ENCODE measurements at regions not wholly inside any gene's neighbourhood (a gene's known extent, or its start where the extent isn't known, plus 50 kb on each side); places are given as distances from the start of the nearest gene placed in this dataset.
"Not testable (repeated sequence)": the region's sequence is repeated elsewhere in the genome, so short reads cannot be mapped to it uniquely, and the experiment has no call there.

DNA sequence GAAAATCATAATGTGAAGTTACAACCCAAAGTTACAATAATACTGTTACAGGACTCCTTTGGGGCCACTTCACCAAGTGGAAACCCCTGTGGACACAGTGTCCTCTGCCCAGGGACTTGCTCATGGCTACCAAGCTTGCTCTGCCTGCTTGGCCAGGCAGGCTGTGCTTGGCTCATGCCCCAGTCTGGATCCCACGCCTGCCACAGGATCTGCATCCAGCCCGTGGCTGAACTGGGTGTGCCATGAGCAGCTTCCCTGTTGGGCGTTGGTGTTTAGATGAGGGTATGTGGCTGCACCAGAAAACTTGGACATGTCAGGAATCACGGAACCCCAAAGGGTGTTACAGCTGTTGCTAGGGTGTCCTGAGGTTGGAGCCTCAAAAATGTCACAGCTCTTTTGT is 820.9 kb downstream of the SLC6A15 start:
- DNase-seq (ENCODE audit: low read depth in 4 of 4, low spot score in 2 of 4), result no peak

DNA sequence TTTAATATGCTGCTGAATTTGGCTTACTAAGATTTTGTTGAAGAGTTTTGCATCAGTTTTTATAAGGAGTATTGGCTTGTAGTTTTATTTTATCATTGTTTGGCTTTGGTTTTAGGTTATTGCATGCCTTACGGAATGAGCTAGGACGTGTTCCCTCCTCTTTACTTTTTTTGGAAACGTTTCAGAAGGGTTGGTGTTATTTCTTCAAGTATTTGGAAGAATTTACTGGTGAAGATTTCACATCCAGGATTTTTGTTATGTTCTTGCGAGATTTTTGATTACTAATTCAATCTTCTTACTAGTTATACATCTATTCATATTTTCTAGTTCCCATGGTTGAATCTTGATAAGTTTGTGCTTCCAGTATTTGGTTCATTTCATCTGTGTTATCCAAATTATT is 823.2 kb downstream of the SLC6A15 start:
- DNase-seq (ENCODE audit: low read depth in 4 of 4, low spot score in 2 of 4), result no peak

DNA sequence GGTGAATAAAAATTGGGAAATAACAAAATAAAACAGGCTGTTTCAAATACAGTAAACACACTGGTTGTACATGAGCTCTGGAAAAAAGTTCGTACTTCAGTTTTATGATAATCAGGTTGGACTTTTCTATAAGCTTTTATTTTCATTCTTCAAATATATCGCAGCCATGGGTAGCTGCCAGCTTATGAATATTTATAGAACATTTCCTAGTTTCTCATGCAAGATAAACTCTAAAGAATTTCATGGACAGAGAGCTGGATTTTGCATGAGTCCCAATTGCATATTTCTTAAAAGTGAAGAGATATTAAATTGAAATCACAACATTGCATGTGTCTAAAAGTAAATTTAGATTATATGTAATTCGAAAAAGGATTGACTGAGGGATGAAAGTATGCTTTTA is 827.6 kb downstream of the SLC6A15 start:
- no peak for DNase-seq (ENCODE audit: low read depth in 4 of 4, low spot score in 2 of 4)

DNA sequence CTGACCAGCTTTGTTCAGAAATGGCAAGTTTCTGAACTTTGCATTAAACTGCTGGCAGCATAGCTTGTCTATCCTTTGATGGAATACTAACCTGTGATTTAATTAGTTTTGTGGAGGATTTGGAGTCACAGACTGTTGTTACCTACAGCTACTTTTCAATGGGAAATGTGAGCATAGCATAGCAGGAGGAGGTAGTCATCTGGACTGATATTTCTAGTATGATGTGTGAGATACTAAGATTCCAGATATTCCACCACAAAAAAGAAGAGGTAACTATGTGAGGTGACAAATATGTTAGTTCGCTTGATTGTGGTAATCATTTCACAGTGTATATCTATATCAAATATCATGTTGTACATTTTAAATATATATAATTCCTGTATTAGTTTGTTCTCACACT is 833.0 kb downstream of the SLC6A15 start:
- DNase-seq (ENCODE audit: low read depth in 4 of 4, low spot score in 2 of 4), result no peak

DNA sequence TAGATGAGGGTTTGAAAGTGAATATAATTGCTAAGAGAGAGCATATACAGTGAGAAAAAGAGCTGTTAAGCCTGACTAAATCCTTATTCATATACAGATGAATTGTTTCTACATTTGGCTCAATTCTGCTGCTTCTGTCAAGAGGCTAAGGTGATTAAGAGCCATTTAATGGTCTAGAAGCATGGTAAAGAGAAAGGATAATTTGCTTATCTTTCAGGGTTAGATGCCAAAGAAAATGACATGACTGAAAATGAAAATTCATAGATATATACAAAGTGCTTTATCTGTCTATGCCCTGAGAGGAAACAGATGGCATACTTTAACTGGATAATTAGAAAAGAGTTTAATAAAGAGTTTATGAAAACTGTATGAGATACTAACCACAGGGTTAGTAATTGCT is 834.9 kb downstream of the SLC6A15 start:
- no peak for DNase-seq (ENCODE audit: low read depth in 4 of 4, low spot score in 2 of 4)

DNA sequence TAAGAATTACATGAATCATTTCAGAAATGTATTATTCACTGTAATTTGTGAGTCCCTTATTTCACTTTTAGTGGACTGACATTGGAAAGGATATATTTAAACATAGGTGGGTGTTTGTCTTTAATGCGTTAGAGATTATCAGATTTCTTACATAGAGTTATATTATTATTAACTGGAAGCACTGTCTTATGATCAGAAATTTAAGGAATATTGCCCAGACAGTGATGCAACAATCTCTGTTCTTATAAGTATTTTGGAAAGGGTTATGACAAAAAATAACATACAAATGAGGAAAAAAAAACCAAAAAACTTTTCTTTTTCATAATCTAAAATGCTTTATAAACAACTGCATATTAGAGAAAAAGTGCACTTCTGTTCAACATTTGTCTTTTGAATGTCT is 836.6 kb downstream of the SLC6A15 start:
- DNase-seq (ENCODE audit: low read depth in 4 of 4, low spot score in 2 of 4), result no peak

DNA sequence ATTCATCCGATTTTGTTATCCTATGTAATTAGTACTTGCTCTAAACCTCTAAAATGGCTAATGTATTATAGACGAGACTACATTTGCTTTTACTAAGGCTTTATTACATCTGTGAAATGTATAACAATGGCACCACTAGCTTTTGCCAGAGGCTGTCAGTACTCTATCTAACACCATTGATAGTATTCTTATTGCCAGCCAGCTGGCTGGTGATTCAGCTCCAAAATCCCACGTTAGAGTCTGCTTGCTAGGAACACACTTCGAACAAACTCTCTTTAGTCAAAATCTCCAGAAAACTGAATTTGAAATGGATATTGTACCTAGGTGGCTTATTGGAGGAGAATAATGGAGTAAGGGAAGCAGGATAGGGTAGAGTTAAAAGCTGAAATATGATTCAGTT is 839.2 kb downstream of the SLC6A15 start:
- no peak for DNase-seq (ENCODE audit: low read depth in 4 of 4, low spot score in 2 of 4)

DNA sequence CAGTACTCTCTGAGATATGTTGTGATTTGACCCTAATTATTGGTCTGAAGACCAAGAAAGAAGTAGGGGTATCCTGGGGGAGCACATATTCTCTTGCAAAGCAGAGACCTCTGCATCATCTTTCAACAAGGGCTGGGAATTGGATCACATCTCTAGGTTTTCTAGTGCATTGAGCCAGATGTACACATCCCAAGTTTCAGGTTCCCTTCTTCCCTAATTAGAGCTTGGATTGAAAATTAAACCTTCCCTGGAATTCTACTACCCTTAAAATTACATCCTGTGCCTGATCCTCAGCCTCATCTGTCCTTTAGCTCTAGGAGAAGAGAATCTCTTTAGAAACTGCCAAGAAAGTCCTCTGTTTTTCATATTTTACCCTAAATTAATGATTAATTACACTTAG is 839.6 kb downstream of the SLC6A15 start:
- no peak for DNase-seq (ENCODE audit: low read depth in 4 of 4, low spot score in 2 of 4)

DNA sequence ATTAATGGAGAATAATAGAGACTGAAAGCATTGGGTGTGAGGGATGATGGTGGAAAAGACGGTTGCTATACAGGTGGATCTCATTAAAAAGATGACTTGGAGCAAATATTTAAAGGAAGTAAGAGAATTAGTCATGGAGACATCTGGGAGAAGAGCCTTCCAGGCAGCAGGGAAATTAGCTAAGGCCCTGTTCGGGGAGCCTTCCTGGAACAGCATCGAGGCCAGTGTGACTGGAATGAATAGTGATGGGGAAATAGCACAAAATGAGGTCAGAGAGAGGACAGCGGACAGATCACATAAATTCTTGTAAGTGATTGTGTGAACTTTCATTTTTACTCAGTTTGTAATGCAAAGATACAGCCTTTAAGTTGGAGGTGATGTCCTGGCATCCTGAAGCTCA is 842.3 kb downstream of the SLC6A15 start:
- DNase-seq (ENCODE audit: low read depth in 4 of 4, low spot score in 2 of 4), result no peak

DNA sequence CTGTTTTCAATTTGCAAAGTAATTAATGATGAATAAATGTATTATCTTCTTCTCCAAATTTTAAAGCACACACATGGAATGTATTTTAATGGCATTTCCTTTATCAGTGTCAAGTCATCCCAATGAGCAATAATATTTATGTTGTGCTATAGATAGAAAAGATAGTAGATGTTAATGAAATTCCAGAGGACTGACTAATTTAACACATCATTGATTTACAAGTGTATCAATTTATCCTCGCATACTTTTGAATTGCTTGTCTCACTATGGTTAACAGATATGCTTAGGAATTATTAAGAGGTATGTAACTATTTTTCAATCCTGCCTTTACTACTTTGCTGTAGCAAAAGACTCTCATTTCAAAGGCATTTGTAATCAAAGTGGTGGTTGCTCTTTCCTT is 842.9 kb downstream of the SLC6A15 start:
- DNase-seq (ENCODE audit: low read depth in 4 of 4, low spot score in 2 of 4), result no peak

DNA sequence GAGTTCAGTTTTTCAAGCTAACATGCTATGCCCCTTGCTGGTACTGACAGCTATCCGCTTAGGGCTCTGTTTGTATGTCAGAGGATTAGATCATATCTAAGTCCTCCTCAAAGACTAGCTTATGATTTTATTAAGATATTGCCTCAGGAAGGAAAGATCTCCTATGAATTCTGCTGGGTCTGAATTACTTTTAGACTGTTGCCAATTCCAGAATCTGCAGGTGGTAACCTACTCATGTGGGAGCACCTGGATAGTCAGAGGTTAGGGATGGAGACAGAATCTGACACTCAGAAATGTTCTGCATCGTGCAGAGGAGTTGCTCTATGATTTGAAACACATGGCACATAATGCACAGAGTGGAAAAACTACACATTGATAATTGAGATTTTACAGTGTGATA is 843.4 kb downstream of the SLC6A15 start:
- DNase-seq (ENCODE audit: low read depth in 4 of 4, low spot score in 2 of 4), result no peak

DNA sequence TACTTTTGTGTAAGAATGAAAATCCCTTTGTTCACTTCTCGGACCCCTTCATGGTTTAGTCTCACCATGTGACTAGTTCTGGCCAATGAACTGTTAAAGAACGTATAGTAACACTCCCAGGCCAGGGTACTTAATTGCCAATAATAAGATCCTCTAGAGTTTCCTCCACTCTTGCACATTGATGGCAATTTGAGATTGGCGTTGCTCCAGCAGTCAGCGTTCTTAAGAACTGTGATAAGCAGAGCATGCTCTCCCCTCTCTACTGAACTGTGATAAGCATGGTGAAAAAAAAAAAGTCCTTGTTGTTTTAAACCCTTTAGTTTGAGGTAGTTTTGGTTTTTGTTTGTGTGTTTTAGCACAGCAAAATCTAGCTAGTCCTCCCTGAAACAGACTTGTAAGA is 854.5 kb downstream of the SLC6A15 start:
- no peak for DNase-seq (ENCODE audit: low read depth in 4 of 4, low spot score in 2 of 4)

DNA sequence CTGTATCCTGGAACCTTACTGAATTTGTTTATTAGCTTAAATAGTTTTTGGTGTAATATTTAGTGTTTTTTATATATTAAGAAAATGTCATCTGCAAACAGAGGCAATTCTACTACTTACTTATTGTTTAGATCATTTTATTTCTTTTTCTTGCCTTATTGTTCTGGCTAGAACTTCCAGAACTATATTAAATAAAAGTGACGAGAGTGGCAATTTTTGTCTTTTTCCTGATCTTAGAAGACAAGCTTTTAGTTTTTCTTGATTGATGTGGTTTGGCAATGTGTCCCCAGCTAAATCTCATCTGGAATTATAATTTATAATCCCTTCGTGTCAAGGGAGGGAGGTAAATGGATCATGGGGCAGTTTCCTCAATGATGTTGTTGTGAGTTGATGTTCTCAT is 857.8 kb downstream of the SLC6A15 start:
- no peak for DNase-seq (ENCODE audit: low read depth in 4 of 4, low spot score in 2 of 4)

DNA sequence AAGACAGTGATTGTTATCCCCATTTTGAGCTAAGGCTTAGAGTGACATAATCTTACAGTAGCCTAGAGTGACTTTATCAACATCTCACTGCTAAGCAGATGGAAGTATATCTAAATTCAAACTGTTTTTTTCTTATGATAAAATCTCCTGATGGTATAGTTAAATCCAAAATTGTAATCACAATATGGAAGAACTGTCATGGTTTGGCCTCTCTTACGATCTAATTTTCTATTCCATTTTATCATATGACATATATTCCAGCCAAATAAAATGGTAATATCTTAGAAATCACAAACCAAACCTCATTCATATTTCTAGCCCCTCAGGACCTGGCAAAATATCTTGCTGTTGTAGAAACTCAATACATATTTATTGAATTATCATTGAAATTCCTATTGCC is 864.7 kb downstream of the SLC6A15 start:
- no peak for DNase-seq (ENCODE audit: low read depth in 4 of 4, low spot score in 2 of 4)

DNA sequence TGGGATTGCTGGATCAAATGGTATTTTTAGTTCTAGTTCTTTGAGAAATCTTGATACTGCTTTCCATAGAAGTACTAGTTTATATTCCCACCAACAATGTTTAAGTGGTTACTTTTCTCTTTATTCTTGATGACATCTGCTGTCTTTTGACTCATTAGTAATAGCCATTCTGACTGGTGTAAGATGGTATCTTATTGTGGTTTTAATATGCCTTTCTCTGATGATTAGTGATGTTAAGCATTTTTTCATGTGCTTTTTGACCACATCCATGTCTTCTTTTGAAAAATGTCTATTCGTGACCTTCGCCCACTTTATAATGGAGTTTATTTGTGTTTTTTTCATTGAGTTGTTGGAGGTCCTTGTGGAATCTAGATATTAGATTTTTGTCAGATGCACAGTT is 865.7 kb downstream of the SLC6A15 start:
- DNase-seq (ENCODE audit: low read depth in 4 of 4, low spot score in 2 of 4), result no peak

DNA sequence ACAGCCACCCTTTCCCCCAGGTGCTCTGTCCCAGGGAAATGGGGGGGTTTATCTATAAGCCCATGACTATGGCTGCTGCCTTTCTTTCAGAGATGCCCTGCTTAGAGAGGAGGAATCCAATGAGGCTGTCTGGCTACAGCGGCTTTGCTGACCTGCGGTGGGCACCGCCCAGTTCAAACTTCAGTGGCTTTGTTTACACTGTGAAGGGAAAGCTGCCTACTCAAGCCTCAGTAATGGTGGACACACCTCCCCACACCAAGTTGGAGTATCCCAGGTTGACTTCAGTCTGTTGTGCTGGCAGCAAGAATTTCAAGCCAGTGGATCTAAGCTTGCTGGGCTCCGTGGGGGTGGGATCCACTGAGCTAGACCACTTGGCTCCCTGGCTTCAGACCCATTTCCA is 869.2 kb downstream of the SLC6A15 start:
- no peak for DNase-seq (ENCODE audit: low read depth in 4 of 4, low spot score in 2 of 4)

DNA sequence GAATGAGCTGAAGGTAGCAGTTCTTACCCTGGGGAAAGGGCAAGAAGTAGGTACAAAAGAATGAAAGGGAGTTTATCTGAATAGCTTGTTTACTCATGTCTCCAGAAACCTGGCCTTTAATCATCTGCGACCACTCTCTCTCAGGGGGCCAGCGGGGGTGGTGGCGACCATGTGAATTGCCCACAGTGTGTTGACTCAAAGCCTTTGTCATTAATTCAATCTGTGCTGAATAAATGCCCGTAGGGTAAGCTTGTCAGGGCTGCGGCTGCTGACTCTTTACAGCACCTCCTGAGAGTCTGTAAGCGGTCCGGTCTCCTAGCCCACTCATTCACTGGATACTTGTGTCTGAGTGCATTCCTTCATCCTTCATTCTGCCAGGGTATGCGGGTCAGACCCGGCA is 874.4 kb downstream of the SLC6A15 start:
- DNase-seq (ENCODE audit: low read depth in 4 of 4, low spot score in 2 of 4), result no peak

DNA sequence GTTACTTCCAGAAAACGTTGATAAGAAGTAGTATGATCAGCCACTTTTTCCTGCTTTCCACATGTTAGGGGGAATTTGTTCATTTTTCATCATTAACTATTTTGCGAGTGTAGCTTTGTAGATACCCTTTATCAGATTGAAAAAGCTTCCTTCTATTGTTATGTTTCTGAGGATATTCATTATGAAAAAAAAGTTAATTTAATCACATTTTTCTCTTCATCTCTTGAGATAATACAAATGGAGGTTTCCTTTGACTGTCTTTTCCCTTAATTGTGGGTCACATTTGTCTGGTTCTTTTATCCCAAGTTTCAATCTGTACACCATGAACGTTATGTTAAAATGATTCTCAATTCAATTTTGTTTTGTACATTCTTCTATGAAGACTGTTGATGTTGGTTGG is 875.7 kb downstream of the SLC6A15 start:
- DNase-seq (ENCODE audit: low read depth in 4 of 4, low spot score in 2 of 4), result no peak

DNA sequence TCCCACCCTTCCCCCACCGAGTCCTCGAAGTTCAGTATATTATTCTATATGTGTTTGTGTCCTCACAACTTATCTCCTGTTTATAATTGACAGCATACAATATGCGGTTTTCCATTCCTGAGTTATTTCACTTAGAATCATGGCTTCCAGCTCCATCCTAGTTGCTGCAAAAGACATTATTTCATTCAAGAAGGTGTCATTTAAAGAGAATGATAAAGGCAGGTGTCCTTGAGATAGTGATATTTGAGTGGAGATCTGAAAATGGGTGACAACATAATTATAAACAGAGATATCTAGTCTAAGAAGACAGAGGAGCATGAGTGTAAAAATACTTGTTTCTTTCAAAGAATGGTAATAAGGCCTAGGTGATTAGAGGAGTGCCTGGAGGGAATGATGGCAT is 876.8 kb downstream of the SLC6A15 start:
- no peak for DNase-seq (ENCODE audit: low read depth in 4 of 4, low spot score in 2 of 4)

DNA sequence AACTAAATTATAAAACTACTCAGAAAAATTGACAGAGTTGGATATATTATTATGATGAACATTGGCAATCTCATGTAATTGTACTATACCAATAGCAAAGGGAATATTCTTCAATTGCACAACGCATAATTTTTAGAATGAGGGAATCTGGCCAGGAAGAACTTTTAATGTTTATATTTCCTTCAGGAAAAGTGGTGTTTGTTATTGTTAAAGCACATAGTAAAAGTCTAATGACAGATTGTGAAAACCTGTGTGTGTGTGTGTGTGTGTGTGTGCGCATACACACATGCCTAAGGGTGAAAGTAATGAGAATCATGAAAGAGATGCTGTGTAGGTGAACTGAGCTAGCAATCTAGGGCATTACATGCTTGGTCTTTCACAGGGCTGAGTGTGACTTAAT is 877.7 kb downstream of the SLC6A15 start:
- DNase-seq (ENCODE audit: low read depth in 4 of 4, low spot score in 2 of 4), result no peak

DNA sequence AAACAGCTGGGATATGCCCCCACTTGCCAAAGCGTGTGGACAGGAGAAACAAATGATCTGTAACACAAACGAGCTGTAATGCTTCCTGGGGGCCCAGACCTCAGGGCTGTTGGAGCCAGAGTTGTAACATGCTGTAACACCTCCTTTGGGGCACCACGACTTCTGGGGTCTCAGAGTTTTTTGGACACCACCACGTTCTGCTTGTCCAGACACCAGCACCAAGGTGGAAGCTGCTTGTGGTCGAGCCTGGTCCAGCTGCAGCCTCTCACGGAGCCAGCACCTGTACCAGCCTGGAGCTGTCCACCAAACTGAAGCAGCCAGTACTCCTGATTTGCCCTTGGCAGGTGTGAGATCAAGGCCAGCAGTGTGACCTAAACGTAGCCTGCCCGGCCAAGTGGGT is 879.4 kb downstream of the SLC6A15 start:
- DNase-seq (ENCODE audit: low read depth in 4 of 4, low spot score in 2 of 4), result no peak

DNA sequence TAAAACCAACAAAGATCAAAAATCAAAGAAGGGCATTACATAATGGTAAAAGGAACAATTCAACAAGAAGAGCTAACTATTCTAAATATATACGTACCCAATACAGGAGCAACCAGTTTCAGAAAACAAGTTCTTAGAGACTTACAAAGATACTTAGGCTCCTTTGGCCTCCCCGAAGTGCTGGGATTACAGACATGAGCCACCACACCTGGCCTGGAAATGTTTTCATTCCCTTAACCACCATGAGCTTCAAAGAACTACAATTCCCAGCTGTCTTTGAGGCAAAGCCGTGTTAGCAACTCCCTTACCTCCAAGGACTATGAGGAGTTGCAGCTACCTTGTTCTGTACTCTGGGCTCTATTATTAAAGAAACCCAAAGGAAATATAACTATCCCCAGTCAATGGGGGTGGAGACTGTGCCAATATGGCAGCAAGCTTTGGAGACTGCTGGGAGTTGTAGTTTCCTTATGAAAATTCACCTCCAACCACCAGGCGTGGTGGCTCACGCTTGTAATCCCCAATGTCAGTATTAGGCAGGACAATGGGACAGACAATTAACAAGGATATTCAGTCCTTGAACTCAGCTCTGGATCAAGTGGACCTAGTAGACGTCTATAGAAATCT is 893.9 kb downstream of the SLC6A15 start:
- DNase-seq (ENCODE audit: low read depth in 4 of 4, low spot score in 2 of 4), result not testable (repeated sequence)

DNA sequence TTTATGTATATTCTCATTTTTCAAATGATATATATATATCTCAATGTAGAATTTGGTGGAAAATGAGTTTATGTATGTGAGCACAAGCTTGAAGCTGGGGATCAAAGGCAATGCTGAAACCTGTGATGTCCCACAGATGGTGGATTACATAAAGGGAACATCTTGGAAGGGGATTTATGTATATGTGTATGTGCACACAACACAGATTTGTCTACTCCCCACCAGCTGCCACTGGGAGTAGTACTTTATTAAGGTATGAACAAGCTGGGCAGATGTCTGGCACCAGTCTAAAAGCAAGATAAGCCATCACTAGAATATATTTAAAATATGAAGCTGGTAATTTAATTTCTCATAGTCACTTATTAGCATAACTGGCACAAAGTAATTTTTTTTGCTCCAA is 895.6 kb downstream of the SLC6A15 start:
- no peak for DNase-seq (ENCODE audit: low read depth in 4 of 4, low spot score in 2 of 4)

All from left renal cortex interstitium (tissue), 4 donors.